Loucy (cell line): ENCODE measurements at regions not wholly inside any gene's neighbourhood (a gene's known extent, or its start where the extent isn't known, plus 50 kb on each side); places are given as distances from the start of the nearest gene placed in this dataset.
"Not testable (repeated sequence)": the region's sequence is repeated elsewhere in the genome, so short reads cannot be mapped to it uniquely, and the experiment has no call there.

Source experiments
- EZH2phosphoT487 ChIP-seq: fragments of 200-600 bp; IDR thresholded peaks from 2 replicates; pipeline ENCODE4 v1.6.1; 2018; ENCODE audit warnings: antibody characterized with exemption, mild to moderate bottlenecking, moderate library complexity, borderline replicate concordance
- TF ChIP-seq, protein P1 (sequence below): fragments of 200-600 bp; sonication (generic); conservative IDR thresholded peaks from 2 replicates; pipeline ENCODE4 v1.5.1; 2014; ENCODE audit warnings: mild to moderate bottlenecking, antibody characterized with exemption, low read length

DNA sequence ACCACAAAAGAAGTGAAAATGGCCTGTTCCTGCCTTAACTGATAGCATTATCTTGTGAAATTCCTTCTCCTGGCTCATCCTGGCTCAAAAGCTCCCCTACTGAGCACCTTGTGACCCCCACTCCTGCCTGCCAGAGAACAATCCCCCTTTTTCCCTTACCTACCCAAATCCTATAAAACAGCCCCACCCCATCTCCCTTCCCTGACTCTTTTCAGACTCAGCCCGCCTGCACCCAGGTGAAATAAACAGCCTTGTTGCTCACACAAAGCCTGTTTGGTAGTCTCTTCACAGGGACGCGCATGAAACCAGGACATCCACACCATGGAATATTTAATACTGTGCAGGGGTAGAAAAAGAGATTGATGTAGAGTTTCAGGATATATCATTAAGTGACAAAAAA lies 1677.0 kb downstream of the C4orf33 start:
- TF ChIP-seq, protein P1, sequence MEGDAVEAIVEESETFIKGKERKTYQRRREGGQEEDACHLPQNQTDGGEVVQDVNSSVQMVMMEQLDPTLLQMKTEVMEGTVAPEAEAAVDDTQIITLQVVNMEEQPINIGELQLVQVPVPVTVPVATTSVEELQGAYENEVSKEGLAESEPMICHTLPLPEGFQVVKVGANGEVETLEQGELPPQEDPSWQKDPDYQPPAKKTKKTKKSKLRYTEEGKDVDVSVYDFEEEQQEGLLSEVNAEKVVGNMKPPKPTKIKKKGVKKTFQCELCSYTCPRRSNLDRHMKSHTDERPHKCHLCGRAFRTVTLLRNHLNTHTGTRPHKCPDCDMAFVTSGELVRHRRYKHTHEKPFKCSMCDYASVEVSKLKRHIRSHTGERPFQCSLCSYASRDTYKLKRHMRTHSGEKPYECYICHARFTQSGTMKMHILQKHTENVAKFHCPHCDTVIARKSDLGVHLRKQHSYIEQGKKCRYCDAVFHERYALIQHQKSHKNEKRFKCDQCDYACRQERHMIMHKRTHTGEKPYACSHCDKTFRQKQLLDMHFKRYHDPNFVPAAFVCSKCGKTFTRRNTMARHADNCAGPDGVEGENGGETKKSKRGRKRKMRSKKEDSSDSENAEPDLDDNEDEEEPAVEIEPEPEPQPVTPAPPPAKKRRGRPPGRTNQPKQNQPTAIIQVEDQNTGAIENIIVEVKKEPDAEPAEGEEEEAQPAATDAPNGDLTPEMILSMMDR, result not testable (repeated sequence)
- not testable (repeated sequence) for TF ChIP-seq EZH2phosphoT487
